Loucy (cell line): ENCODE measurements at regions not wholly inside any gene's neighbourhood (a gene's known extent, or its start where the extent isn't known, plus 50 kb on each side); places are given as distances from the start of the nearest gene placed in this dataset.

Source experiments
- H2AFZ ChIP-seq: fragments of 200-600 bp; sonication (generic); 2 replicates; pipeline ENCODE4 v1.6.0; 2016; ENCODE audit warnings: antibody characterized with exemption, mild to moderate bottlenecking, low read length, moderate library complexity
- H3F3A ChIP-seq: fragments of 200-600 bp; 2 replicates; pipeline ENCODE4 v1.6.0; 2016; ENCODE audit warnings: antibody characterized with exemption, low read depth, mild to moderate bottlenecking
- H3K27me3 ChIP-seq: fragments of 200-600 bp; sonication (generic); 2 replicates; pipeline ENCODE4 v1.6.1; 2014; ENCODE audit warnings: low read length, mild to moderate bottlenecking; ENCODE audit not compliant: insufficient read depth, poor library complexity, severe bottlenecking
- H3K36me3 ChIP-seq: fragments of 200-600 bp; sonication (generic); 2 replicates; pipeline ENCODE4 v1.6.1; 2016; ENCODE audit warnings: low read length; ENCODE audit not compliant: insufficient read depth
- H3K4me1 ChIP-seq: fragments of 200-600 bp; sonication (generic); 2 replicates; pipeline ENCODE4 v1.5.1; 2014; ENCODE audit warnings: low read length, mild to moderate bottlenecking; ENCODE audit not compliant: insufficient read depth, poor library complexity, severe bottlenecking
- H3K4me2 ChIP-seq: fragments of 200-600 bp; sonication (generic); 2 replicates; pipeline ENCODE4 v1.6.0; 2014; ENCODE audit warnings: antibody characterized with exemption, low read length, low read depth, mild to moderate bottlenecking; ENCODE audit not compliant: poor library complexity, severe bottlenecking
- H3K4me3 ChIP-seq: fragments of 200-600 bp; sonication (generic); 2 replicates; pipeline ENCODE4 v1.5.1; 2014; ENCODE audit warnings: low read length, mild to moderate bottlenecking, mixed read lengths; ENCODE audit not compliant: poor library complexity, severe bottlenecking
- H3K79me2 ChIP-seq: fragments of 200-600 bp; sonication (generic); 2 replicates; pipeline ENCODE4 v1.6.1; 2014; ENCODE audit warnings: low read length; ENCODE audit not compliant: insufficient read depth
- H3K9ac ChIP-seq: fragments of 200-600 bp; sonication (generic); 2 replicates; pipeline ENCODE4 v1.6.0; 2014; ENCODE audit warnings: mild to moderate bottlenecking, low read depth, low read length, moderate library complexity; ENCODE audit not compliant: poor library complexity, severe bottlenecking
- H3K9me2 ChIP-seq: fragments of 200-600 bp; sonication (generic); replicated peaks from 2 replicates; pipeline ENCODE4 v1.6.1; 2016; ENCODE audit warnings: low read depth, low read length, mixed read lengths
- H3K9me3 ChIP-seq: fragments of 200-600 bp; sonication (generic); 2 replicates; pipeline ENCODE4 v1.6.1; 2014; ENCODE audit warnings: mild to moderate bottlenecking, antibody characterized with exemption, low read length, low read depth; ENCODE audit not compliant: insufficient read depth
- H4K20me1 ChIP-seq: fragments of 200-600 bp; sonication (generic); 2 replicates; pipeline ENCODE4 v1.6.0; 2014; ENCODE audit warnings: antibody characterized with exemption, low read length, mild to moderate bottlenecking; ENCODE audit not compliant: insufficient read depth, poor library complexity, severe bottlenecking
- EZH2phosphoT487 ChIP-seq: fragments of 200-600 bp; IDR thresholded peaks from 2 replicates; pipeline ENCODE4 v1.6.1; 2018; ENCODE audit warnings: antibody characterized with exemption, mild to moderate bottlenecking, moderate library complexity, borderline replicate concordance
- TF ChIP-seq, protein P1 (sequence below): fragments of 200-600 bp; sonication (generic); conservative IDR thresholded peaks from 2 replicates; pipeline ENCODE4 v1.5.1; 2014; ENCODE audit warnings: mild to moderate bottlenecking, antibody characterized with exemption, low read length

DNA sequence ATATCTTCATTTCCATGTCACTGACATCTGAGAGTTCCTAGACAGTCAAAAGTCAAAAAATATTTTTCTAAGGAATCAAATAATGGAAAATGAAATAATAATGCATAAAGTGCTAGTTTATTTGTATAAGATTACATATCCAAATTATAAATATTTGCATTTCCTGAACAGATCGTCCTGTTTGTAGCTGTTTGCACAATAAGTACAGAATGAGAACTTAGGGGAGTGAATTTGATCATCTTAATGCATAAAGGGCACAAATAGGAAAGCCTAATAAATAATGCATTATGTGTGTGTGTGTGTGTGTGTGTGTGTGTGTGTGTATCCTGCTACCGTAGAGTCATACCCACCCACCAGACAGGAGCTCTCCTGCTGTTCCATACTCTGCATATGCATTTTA, 521.0 kb upstream of the EPHA7 start:
- TF ChIP-seq, protein P1, sequence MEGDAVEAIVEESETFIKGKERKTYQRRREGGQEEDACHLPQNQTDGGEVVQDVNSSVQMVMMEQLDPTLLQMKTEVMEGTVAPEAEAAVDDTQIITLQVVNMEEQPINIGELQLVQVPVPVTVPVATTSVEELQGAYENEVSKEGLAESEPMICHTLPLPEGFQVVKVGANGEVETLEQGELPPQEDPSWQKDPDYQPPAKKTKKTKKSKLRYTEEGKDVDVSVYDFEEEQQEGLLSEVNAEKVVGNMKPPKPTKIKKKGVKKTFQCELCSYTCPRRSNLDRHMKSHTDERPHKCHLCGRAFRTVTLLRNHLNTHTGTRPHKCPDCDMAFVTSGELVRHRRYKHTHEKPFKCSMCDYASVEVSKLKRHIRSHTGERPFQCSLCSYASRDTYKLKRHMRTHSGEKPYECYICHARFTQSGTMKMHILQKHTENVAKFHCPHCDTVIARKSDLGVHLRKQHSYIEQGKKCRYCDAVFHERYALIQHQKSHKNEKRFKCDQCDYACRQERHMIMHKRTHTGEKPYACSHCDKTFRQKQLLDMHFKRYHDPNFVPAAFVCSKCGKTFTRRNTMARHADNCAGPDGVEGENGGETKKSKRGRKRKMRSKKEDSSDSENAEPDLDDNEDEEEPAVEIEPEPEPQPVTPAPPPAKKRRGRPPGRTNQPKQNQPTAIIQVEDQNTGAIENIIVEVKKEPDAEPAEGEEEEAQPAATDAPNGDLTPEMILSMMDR: no peak
- TF ChIP-seq EZH2phosphoT487: no peak
- Histone ChIP-seq H3F3A (no peaks in the 10 kb centered on the region), H3K9ac (no peak overlapping the region), H3K9me3 (no peaks in the 10 kb centered on the region), H3K4me1 (no peaks in the 10 kb centered on the region), H3K36me3 (no peaks in the 10 kb centered on the region), H2AFZ (no peak overlapping the region), H3K27me3 (no peaks in the 10 kb centered on the region), H4K20me1 (no peaks in the 10 kb centered on the region), H3K4me3 (no peak overlapping the region), H3K79me2 (no peaks in the 10 kb centered on the region), H3K9me2 (no peaks in the 10 kb centered on the region), H3K4me2 (no peak overlapping the region)

DNA sequence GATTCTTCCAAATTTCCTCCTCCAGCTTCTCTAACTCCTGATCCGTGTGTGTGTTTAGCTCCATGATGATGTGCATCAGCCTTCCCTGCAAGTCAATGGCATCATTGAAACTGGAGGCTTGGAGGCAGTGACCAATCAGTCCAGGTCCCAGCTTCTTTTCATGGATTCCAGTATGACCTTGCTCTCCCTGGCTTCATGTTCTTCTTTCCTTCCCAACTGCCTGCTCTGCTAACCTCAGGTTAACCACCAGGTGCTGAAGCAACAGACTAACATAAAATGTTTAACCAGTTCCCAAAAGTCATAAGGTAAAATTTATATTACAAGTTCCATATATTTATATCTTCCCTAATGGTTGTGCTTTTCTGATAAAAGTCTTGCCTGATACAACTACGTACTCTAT, 512.8 kb upstream of the EPHA7 start:
- Histone ChIP-seq H3K4me2 (no peak overlapping the region), H3K9me2 (no peaks in the 10 kb centered on the region), H3K36me3 (no peaks in the 10 kb centered on the region), H3K79me2 (no peaks in the 10 kb centered on the region), H3K27me3 (no peaks in the 10 kb centered on the region), H2AFZ (no peak overlapping the region), H3K9me3 (no peaks in the 10 kb centered on the region), H3K9ac (no peak overlapping the region), H3K4me1 (no peaks in the 10 kb centered on the region), H4K20me1 (no peaks in the 10 kb centered on the region), H3F3A (no peaks in the 10 kb centered on the region), H3K4me3 (no peak overlapping the region)
- no peak for TF ChIP-seq EZH2phosphoT487
- TF ChIP-seq, protein P1: no peak

DNA sequence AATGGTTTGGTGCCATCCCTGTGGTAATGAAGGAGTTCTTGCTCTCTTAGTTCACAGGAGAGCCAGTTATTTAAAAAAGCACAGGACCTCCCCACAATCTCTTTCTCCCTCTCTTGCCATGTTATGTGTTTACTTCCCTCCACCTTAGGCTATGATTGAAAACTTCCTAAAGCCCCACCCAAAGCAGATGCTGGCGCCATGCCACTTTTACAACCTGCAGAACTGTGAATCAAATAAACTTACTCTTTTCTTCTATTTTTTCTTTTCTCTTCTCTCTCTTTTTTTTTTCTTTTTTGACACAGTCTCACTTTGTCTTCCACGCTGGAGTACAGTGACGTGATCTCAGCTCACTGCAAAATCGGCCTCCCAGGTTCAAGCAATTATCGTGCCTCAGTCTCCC, 508.4 kb upstream of the EPHA7 start:
- Histone ChIP-seq H3K9me2 (no peaks in the 10 kb centered on the region), H3K27me3 (no peaks in the 10 kb centered on the region), H3K4me2 (no peak overlapping the region), H3F3A (no peaks in the 10 kb centered on the region), H3K36me3 (no peaks in the 10 kb centered on the region), H2AFZ (no peak overlapping the region), H3K79me2 (no peaks in the 10 kb centered on the region), H3K9me3 (no peaks in the 10 kb centered on the region), H3K4me1 (no peaks in the 10 kb centered on the region), H3K4me3 (no peak overlapping the region), H3K9ac (no peak overlapping the region), H4K20me1 (no peaks in the 10 kb centered on the region)
- TF ChIP-seq, protein P1: no peak
- TF ChIP-seq EZH2phosphoT487: no peak
